ENCODE measurements at regions not wholly inside any gene's neighbourhood (a gene's known extent, or its start where the extent isn't known, plus 50 kb on each side); places are given as distances from the start of the nearest gene placed in this dataset.

DNA sequence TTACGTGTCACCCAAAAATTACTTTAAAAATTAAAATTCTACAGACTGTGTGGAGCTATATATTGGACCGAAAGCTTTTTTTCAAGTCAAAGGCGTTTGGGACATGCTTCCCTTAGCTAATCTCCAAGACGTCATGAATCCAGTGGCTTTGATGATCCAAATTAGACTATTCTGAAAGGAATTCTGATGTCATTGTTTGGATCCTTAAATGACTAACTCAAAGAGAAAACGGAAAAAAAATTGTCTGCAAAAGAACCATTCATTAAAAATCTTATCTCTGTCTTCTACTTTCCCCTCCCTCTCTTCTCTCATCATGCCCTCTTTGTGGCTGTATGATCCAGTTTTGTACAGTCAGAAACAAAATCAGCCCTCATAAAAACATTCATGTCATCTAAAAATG, 161.8 kb downstream of the ETV1 start:
- TF ChIP-seq, protein P1, sequence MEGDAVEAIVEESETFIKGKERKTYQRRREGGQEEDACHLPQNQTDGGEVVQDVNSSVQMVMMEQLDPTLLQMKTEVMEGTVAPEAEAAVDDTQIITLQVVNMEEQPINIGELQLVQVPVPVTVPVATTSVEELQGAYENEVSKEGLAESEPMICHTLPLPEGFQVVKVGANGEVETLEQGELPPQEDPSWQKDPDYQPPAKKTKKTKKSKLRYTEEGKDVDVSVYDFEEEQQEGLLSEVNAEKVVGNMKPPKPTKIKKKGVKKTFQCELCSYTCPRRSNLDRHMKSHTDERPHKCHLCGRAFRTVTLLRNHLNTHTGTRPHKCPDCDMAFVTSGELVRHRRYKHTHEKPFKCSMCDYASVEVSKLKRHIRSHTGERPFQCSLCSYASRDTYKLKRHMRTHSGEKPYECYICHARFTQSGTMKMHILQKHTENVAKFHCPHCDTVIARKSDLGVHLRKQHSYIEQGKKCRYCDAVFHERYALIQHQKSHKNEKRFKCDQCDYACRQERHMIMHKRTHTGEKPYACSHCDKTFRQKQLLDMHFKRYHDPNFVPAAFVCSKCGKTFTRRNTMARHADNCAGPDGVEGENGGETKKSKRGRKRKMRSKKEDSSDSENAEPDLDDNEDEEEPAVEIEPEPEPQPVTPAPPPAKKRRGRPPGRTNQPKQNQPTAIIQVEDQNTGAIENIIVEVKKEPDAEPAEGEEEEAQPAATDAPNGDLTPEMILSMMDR (IDR thresholded peaks at IDR 0.05) = no peak
- no peak for TF ChIP-seq POLR2A (IDR thresholded peaks at IDR 0.05)
- TF ChIP-seq POLR2AphosphoS5 (IDR thresholded peaks at IDR 0.05) = no peak

Data from suprapubic skin (tissue), 4 donors.